A673 (cell line): ENCODE measurements at regions not wholly inside any gene's neighbourhood (a gene's known extent, or its start where the extent isn't known, plus 50 kb on each side); places are given as distances from the start of the nearest gene placed in this dataset.

ENCODE experiments used
- EZH2 ChIP-seq: fragments of 200-600 bp; sonication (generic); IDR thresholded peaks from 2 replicates; pipeline ENCODE4 v1.6.1; 2017; ENCODE audit warnings: borderline replicate concordance, low read depth, mild to moderate bottlenecking, mixed read lengths, antibody characterized with exemption, low read length; ENCODE audit not compliant: poor library complexity, severe bottlenecking
- TF ChIP-seq, protein P1 (sequence below): fragments of 300-800, 200-600 bp; sonication (generic); conservative IDR thresholded peaks from 2 replicates; pipeline ENCODE4 v1.5.1; 2017; ENCODE audit warnings: low read depth, mild to moderate bottlenecking, antibody characterized with exemption, low read length, moderate library complexity, mixed read lengths

DNA sequence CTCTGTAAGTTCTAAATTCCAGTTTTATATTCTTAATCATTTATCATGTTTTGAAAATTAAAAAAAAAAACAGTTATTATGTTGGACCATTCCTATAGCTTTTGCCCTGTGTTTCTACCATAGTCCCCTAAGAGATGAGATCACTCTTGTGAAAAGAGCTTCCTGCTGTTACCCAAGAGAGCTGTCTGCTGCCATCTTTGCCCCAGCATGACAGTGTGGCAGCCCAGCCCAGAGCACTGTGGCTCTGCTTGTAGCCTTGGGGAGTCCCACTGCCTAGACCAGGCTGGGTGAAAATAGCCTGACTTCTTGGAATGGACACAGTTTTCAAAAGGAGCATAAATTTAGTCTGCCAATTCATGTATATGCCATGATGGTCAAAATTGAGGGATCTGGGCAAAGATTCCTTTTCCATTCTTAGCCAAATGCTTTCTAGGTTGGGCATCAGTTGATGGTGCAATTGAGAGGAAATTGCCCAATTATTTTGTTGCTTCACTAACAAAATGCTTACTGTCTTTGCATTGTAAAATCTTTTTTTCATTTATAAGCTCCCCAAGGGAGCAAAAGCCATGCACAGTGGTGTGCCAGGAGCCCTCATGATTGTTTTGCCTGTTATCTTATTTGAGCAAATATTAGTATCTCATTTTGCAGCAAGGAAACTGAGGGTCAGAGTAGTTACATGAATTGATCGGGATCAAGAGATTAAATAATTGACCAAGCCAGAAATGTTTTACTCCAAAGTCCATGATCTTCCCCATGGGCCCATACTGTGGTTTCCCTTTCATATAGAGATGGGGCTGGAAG, 72.8 kb downstream of the ETS2 start:
- TF ChIP-seq, protein P1, sequence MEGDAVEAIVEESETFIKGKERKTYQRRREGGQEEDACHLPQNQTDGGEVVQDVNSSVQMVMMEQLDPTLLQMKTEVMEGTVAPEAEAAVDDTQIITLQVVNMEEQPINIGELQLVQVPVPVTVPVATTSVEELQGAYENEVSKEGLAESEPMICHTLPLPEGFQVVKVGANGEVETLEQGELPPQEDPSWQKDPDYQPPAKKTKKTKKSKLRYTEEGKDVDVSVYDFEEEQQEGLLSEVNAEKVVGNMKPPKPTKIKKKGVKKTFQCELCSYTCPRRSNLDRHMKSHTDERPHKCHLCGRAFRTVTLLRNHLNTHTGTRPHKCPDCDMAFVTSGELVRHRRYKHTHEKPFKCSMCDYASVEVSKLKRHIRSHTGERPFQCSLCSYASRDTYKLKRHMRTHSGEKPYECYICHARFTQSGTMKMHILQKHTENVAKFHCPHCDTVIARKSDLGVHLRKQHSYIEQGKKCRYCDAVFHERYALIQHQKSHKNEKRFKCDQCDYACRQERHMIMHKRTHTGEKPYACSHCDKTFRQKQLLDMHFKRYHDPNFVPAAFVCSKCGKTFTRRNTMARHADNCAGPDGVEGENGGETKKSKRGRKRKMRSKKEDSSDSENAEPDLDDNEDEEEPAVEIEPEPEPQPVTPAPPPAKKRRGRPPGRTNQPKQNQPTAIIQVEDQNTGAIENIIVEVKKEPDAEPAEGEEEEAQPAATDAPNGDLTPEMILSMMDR: no peak
- TF ChIP-seq EZH2: no peak
